Ovary (tissue), 3 donors: ENCODE measurements at regions not wholly inside any gene's neighbourhood (a gene's known extent, or its start where the extent isn't known, plus 50 kb on each side); places are given as distances from the start of the nearest gene placed in this dataset.

ENCODE experiments used
- CTCF ChIP-seq, 3 donors: fragments of 450-650 bp in 2 of 3; fragments of 200-600 bp in 1 of 3; IDR thresholded peaks; one replicate each; pipeline versions ENCODE4 v1.5.1 to v1.8.0; 2016 to 2022; ENCODE audit warnings: antibody characterized with exemption in 3 of 3, mild to moderate bottlenecking in 1 of 3
- POLR2A ChIP-seq: fragments of 450-650 bp; IDR thresholded peaks from one replicate; pipeline ENCODE4 v1.6.1; 2017; ENCODE audit warnings: antibody characterized with exemption, mild to moderate bottlenecking, moderate library complexity
- donor health status: DM: no; HTN: no; CAD: no.

- TF ChIP-seq POLR2A = no peak
- TF ChIP-seq CTCF (IDR thresholded peaks at IDR 0.05) = no peak
Observed at GRCh38 chr9:71273613-71274012, 152.2 kb upstream of the TRPM3 start.
